GM12878 (cell line): ENCODE measurements at regions not wholly inside any gene's neighbourhood (a gene's known extent, or its start where the extent isn't known, plus 50 kb on each side); places are given as distances from the start of the nearest gene placed in this dataset.

ENCODE experiments used
- ATAC-seq: fragments of 200-7000 bp; cut with Tn5 transposase; 3 replicates; pipeline ENCODE4 v1.9.1; 2020; ENCODE audit warnings: mild to moderate bottlenecking, moderate library complexity
- BruUV-seq: library from RNA; stranded (reverse); fragments of 400-500 nt; replicated peaks from 2 replicates; lab custom pipeline; 2021; lab: Mats Ljungman, UMichigan
- CTCF ChIA-PET: fragments of 300-600 bp; sonication (Branson Sonifier 250); formaldehyde crosslinking; extraction: SDS; loops from one replicate; lab custom pipeline; 2021; ENCODE audit warnings: inconsistent platforms; lab: Yijun Ruan, JAX
- POLR2A ChIA-PET: fragments of 350-600 bp; formaldehyde crosslinking; extraction: SDS; loops from one replicate; lab custom pipeline; 2021; ENCODE audit warnings: inconsistent platforms; lab: Charles Lee
- RAD21 ChIA-PET: fragments of 300-600 bp; sonication (Branson Sonifier 250); formaldehyde crosslinking; loops from one replicate; lab custom pipeline; 2023; ENCODE audit warnings: antibody characterized with exemption; ENCODE audit not compliant: unreplicated experiment; lab: Charles Lee
- SMC1A ChIA-PET: fragments of 300-600 bp; sonication (Branson Sonifier 250); formaldehyde crosslinking; loops from one replicate; lab custom pipeline; 2023; ENCODE audit not compliant: unreplicated experiment, uncharacterized antibody; lab: Charles Lee
- DNase-seq: peaks from one replicate; pipeline ENCODE4 v3.0.0-alpha.2; 2011; ENCODE audit warnings: low read depth, low spot score
- FAIRE-seq: peaks from 3 replicates; lab custom pipeline; 2011; peaks lifted over from hg19 to GRCh38; lab: Jason Lieb, UNC
- H2AFZ ChIP-seq: 2 replicates; pipeline ENCODE4 v1.6.0; 2011; ENCODE audit warnings: low read depth, low read length, control low read depth; ENCODE audit not compliant: control insufficient read depth
- H3K27ac ChIP-seq: 2 replicates; pipeline ENCODE4 v1.5.1; 2011; ENCODE audit warnings: control low read depth; ENCODE audit not compliant: control insufficient read depth, insufficient read depth
- H3K27me3 ChIP-seq, 2 experiments: replicated peaks in 1 of 2; 2 replicates each; pipeline versions ENCODE4 v1.6.0 to v1.6.1; 2011; ENCODE audit warnings: low read length in 1 of 2; ENCODE audit not compliant: control insufficient read depth in 2 of 2, insufficient read depth in 2 of 2
- H3K36me3 ChIP-seq, 2 experiments: 2 replicates each; pipeline ENCODE4 v1.5.1; 2011; ENCODE audit warnings: low read length in 1 of 2; ENCODE audit not compliant: control insufficient read depth in 2 of 2, insufficient read depth in 2 of 2
- H3K4me1 ChIP-seq: 2 replicates; pipeline ENCODE4 v1.6.1; 2011; ENCODE audit warnings: mild to moderate bottlenecking, low read length, moderate library complexity, mixed read lengths; ENCODE audit not compliant: control insufficient read depth, insufficient read depth
- H3K4me2 ChIP-seq: 2 replicates; pipeline ENCODE4 v1.6.0; 2011; ENCODE audit warnings: control low read depth; ENCODE audit not compliant: control insufficient read depth, insufficient read depth
- H3K4me3 ChIP-seq: fragments of 200-600 bp; sonication (generic); 2 replicates; pipeline ENCODE4 v1.5.1; 2016
- H3K79me2 ChIP-seq: 2 replicates; pipeline ENCODE4 v1.6.0; 2011; ENCODE audit warnings: low read length; ENCODE audit not compliant: control insufficient read depth, insufficient read depth
- H3K9ac ChIP-seq: 2 replicates; pipeline ENCODE4 v1.8.0; 2011; ENCODE audit warnings: low read length, control low read depth, mixed read lengths; ENCODE audit not compliant: control insufficient read depth, insufficient read depth
- H3K9me3 ChIP-seq: replicated peaks from 3 replicates; pipeline ENCODE4 v1.5.1; 2011; ENCODE audit warnings: mild to moderate bottlenecking, low read length; ENCODE audit not compliant: control insufficient read depth, insufficient read depth
- H4K20me1 ChIP-seq: 2 replicates; pipeline ENCODE4 v1.6.0; 2011; ENCODE audit not compliant: control insufficient read depth, insufficient read depth
- BACH1 ChIP-seq: fragments of 450-650 bp; IDR thresholded peaks from 2 replicates; pipeline ENCODE4 v1.6.1; 2017; ENCODE audit warnings: mild to moderate bottlenecking, borderline replicate concordance
- HDGF ChIP-seq: fragments of 450-650 bp; IDR thresholded peaks from 2 replicates; pipeline ENCODE4 v1.6.1; 2016; ENCODE audit warnings: antibody characterized with exemption
- POLR2AphosphoS5 ChIP-seq: IDR thresholded peaks from 2 replicates; pipeline ENCODE4 v1.6.1; 2011; ENCODE audit warnings: mild to moderate bottlenecking, low read length, inconsistent platforms
- TAF1 ChIP-seq: IDR thresholded peaks from 2 replicates; pipeline ENCODE4 v1.6.1; 2011; ENCODE audit warnings: mild to moderate bottlenecking, low read depth, low read length, borderline replicate concordance
- ZBTB11 ChIP-seq: fragments of 450-650 bp; formaldehyde crosslinking; IDR thresholded peaks from 2 replicates; pipeline ENCODE4 v1.5.0; 2022; ENCODE audit warnings: mild to moderate bottlenecking, missing genetic modification characterization
- ZNF24 ChIP-seq: fragments of 450-650 bp; IDR thresholded peaks from 2 replicates; pipeline ENCODE4 v1.6.1; 2017; ENCODE audit warnings: antibody characterized with exemption, mild to moderate bottlenecking
- WGBS: methylation state at CpG from one replicate; pipeline ENCODE4 v1.1.6; 2016; ENCODE audit warnings: low lambda C conversion rate; ENCODE audit not compliant: insufficient replicate concordance, insufficient coverage; ENCODE audit errors: missing lambda C conversion rate; 5-methylcytosine and 5-hydroxymethylcytosine counted together
- in situ Hi-C: fragments of 300-500 bp; cut with MboI; formaldehyde crosslinking; loops from 9 replicates; pipeline ENCODE4 v1.14.3; 2018; ENCODE audit warnings: mixed read lengths
- intact Hi-C: fragments of 100-400 bp; cut with micrococcal nuclease; formaldehyde crosslinking; loops from one replicate; pipeline ENCODE4 v1.14.2; 2022; ENCODE audit not compliant: unreplicated experiment

GRCh38 chr21:35208104-35208503 is 159.0 kb upstream of the RUNX1 start:
- no TSS peak for BruUV-seq
- Histone ChIP-seq H3K79me2 (no peaks in the 10 kb centered on the region), H3K27me3 (no peaks in the 10 kb centered on the region), H3K36me3 (no peaks in the 10 kb centered on the region), H3K27ac (no peak overlapping the region), H3K9ac (no peak overlapping the region), H3K9me3 (no peaks in the 10 kb centered on the region; the same call in 2 of the 3 replicates), H2AFZ (no peak overlapping the region), H3K4me2 (no peak overlapping the region)
- intact Hi-C loops (no loop called here), in situ Hi-C loops (no loop called here)
- FAIRE-seq, result no peak
- WGBS, result 45% methylated on average over 10 of the region's 10 CpGs
- RAD21 ChIA-PET, result no interaction called here
- ATAC-seq, result no peak
- no peak for DNase-seq
- no peak for TF ChIP-seq POLR2AphosphoS5
- TF ChIP-seq BACH1, result no peak
- no peak for TF ChIP-seq ZNF24
- TF ChIP-seq ZBTB11 (CRISPR knock-in tag), result no peak
- no peak for TF ChIP-seq HDGF
- no peak for TF ChIP-seq TAF1
- TF ChIP-seq, all 136 proteins: peak for 0
- no peaks in the 10 kb centered on the region for H4K20me1 ChIP-seq
- CTCF ChIA-PET, result no interaction called here
- SMC1A ChIA-PET, result no interaction called here
- POLR2A ChIA-PET, result no interaction called here
- no peak overlapping the region for H3K4me3 ChIP-seq
- H3K4me1 ChIP-seq, result peaks cover 25% of the 10 kb centered on the region
